KMS-11 (cell line): ENCODE measurements at regions not wholly inside any gene's neighbourhood (a gene's known extent, or its start where the extent isn't known, plus 50 kb on each side); places are given as distances from the start of the nearest gene placed in this dataset.

Experiments
- H2AFZ ChIP-seq: fragments of 200-600 bp; sonication (generic); 2 replicates; pipeline ENCODE4 v1.6.1; 2016; ENCODE audit warnings: antibody characterized with exemption, mixed run types, low read depth
- H3K27ac ChIP-seq: fragments of 200-600 bp; sonication (generic); 2 replicates; pipeline ENCODE4 v1.6.1; 2016; ENCODE audit warnings: mild to moderate bottlenecking, mixed run types
- H3K27me3 ChIP-seq: fragments of 200-600 bp; sonication (generic); 2 replicates; pipeline ENCODE4 v1.6.1; 2017; ENCODE audit warnings: mild to moderate bottlenecking, low read depth, mixed run types, moderate library complexity; ENCODE audit not compliant: insufficient read depth
- H3K36me3 ChIP-seq: fragments of 200-600 bp; sonication (generic); 2 replicates; pipeline ENCODE4 v1.6.1; 2017; ENCODE audit warnings: mild to moderate bottlenecking, mixed run types; ENCODE audit not compliant: insufficient read depth
- H3K4me1 ChIP-seq: fragments of 200-600 bp; sonication (generic); 2 replicates; pipeline ENCODE4 v1.6.1; 2016; ENCODE audit warnings: mild to moderate bottlenecking, low read depth, mixed run types; ENCODE audit not compliant: poor library complexity, severe bottlenecking
- H3K4me2 ChIP-seq: fragments of 200-600 bp; sonication (generic); 2 replicates; pipeline ENCODE4 v1.7.0; 2016; ENCODE audit warnings: mild to moderate bottlenecking, mixed run types
- H3K4me3 ChIP-seq: fragments of 200-600 bp; sonication (generic); IDR thresholded peaks from 2 replicates; pipeline ENCODE4 v1.6.1; 2017; ENCODE audit warnings: low read depth, low read length, mixed read lengths; ENCODE audit not compliant: insufficient read depth
- H3K79me2 ChIP-seq: fragments of 200-600 bp; sonication (generic); 2 replicates; pipeline ENCODE4 v1.6.1; 2016; ENCODE audit warnings: low read depth, mixed run types; ENCODE audit not compliant: insufficient read depth
- H3K9ac ChIP-seq: fragments of 200-600 bp; sonication (generic); 2 replicates; pipeline ENCODE4 v1.6.1; 2016; ENCODE audit warnings: mild to moderate bottlenecking, mixed run types
- H4K20me1 ChIP-seq: fragments of 200-600 bp; sonication (generic); 2 replicates; pipeline ENCODE4 v1.6.1; 2016; ENCODE audit warnings: mild to moderate bottlenecking, mixed run types; ENCODE audit not compliant: insufficient read depth
- CTCF ChIP-seq: fragments of 200-600 bp; sonication (generic); conservative IDR thresholded peaks from 2 replicates; pipeline ENCODE4 v1.6.1; 2017; ENCODE audit warnings: low read depth, mild to moderate bottlenecking, antibody characterized with exemption, low read length, moderate library complexity, mixed read lengths

GRCh38 chr2:195296490-195296889, 360.5 kb upstream of the SLC39A10 start:
- Histone ChIP-seq H3K79me2 (no peaks in the 10 kb centered on the region), H3K4me1 (no peaks in the 10 kb centered on the region), H2AFZ (no peak overlapping the region)

GRCh38 chr2:195289081-195289480, 367.9 kb upstream of the SLC39A10 start:
- no peaks in the 10 kb centered on the region for H3K36me3 ChIP-seq
- TF ChIP-seq CTCF, result no peak
- no peak overlapping the region for H3K27ac ChIP-seq
- H3K9ac ChIP-seq, result no peak overlapping the region
- no peak overlapping the region for H3K4me3 ChIP-seq
- no peak overlapping the region for H3K4me2 ChIP-seq
- H4K20me1 ChIP-seq, result no peaks in the 10 kb centered on the region
- H3K4me1 ChIP-seq, result no peaks in the 10 kb centered on the region
- H3K79me2 ChIP-seq, result no peaks in the 10 kb centered on the region
- H3K27me3 ChIP-seq, result no peaks in the 10 kb centered on the region
- H2AFZ ChIP-seq, result no peak overlapping the region

More at GRCh38 chr2:195296490-195296889, 360.5 kb upstream of the SLC39A10 start:
- TF ChIP-seq CTCF, result no peak
- Histone ChIP-seq H3K36me3 (no peaks in the 10 kb centered on the region), H3K4me2 (no peak overlapping the region), H4K20me1 (no peaks in the 10 kb centered on the region), H3K27me3 (no peaks in the 10 kb centered on the region), H3K27ac (no peak overlapping the region), H3K9ac (no peak overlapping the region), H3K4me3 (no peak overlapping the region)

- no peaks in the 10 kb centered on the region for H3K27me3 ChIP-seq
- H4K20me1 ChIP-seq, result no peaks in the 10 kb centered on the region
- no peak overlapping the region for H3K27ac ChIP-seq
- TF ChIP-seq CTCF, result no peak
- H3K4me1 ChIP-seq, result no peaks in the 10 kb centered on the region
- H3K4me2 ChIP-seq, result no peak overlapping the region
- no peak overlapping the region for H3K4me3 ChIP-seq
- no peak overlapping the region for H2AFZ ChIP-seq
- H3K36me3 ChIP-seq, result no peaks in the 10 kb centered on the region
- H3K9ac ChIP-seq, result no peak overlapping the region
- H3K79me2 ChIP-seq, result no peaks in the 10 kb centered on the region
Measured at GRCh38 chr2:195279840-195280427, 377.1 kb upstream of the SLC39A10 start.

GRCh38 chr2:195270466-195271039, 386.5 kb upstream of the SLC39A10 start:
- Histone ChIP-seq H3K9ac (no peak overlapping the region), H3K36me3 (no peaks in the 10 kb centered on the region), H2AFZ (no peak overlapping the region), H3K27ac (no peak overlapping the region), H3K27me3 (no peaks in the 10 kb centered on the region), H3K4me1 (no peaks in the 10 kb centered on the region), H3K4me2 (no peak overlapping the region), H3K4me3 (no peak overlapping the region), H4K20me1 (no peaks in the 10 kb centered on the region), H3K79me2 (no peaks in the 10 kb centered on the region)
- TF ChIP-seq CTCF, result no peak
